ENCODE measurements at regions not wholly inside any gene's neighbourhood (a gene's known extent, or its start where the extent isn't known, plus 50 kb on each side); places are given as distances from the start of the nearest gene placed in this dataset.

DNA sequence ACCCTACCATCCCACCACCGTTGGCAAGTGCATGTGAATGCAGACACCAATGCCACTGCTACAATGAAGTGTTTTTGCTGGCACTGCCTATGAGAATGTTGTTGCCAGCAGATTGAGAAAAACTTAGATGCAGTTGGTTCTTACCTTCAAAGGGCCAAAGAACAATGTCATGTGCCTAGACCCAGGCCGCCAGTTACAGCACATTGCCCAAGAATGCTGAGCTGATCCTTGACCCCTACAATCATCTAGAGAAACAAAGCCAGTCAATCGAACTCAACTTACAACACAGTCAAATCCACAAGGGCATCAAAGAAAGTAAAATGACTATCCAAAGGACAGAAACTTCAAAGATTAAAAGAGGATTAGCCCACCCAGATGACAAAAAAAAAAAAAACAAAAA is 102.4 kb upstream of the SPIN4 start:
- TF ChIP-seq KDM5A (IDR thresholded peaks at IDR 0.05) = no peak
- no peak for TF ChIP-seq SMC3 (IDR thresholded peaks at IDR 0.05)
- TF ChIP-seq HDAC2 (IDR thresholded peaks at IDR 0.05) = no peak
- no peak for TF ChIP-seq CTCF (IDR thresholded peaks at IDR 0.05)
- TF ChIP-seq, protein P1, sequence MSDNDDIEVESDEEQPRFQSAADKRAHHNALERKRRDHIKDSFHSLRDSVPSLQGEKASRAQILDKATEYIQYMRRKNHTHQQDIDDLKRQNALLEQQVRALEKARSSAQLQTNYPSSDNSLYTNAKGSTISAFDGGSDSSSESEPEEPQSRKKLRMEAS (IDR thresholded peaks at IDR 0.05) = no peak
- TF ChIP-seq MAZ (IDR thresholded peaks at IDR 0.05; ENCODE audit: borderline replicate concordance, low read depth, low read length) = no peak
